ENCODE measurements at regions not wholly inside any gene's neighbourhood (a gene's known extent, or its start where the extent isn't known, plus 50 kb on each side); places are given as distances from the start of the nearest gene placed in this dataset.

GRCh38 chr20:55158446-55158845 is 683.1 kb downstream of the DOK5 start:
- no peak for TF ChIP-seq YY1 (IDR thresholded peaks at IDR 0.05; ENCODE audit: low read depth)
- no peak for TF ChIP-seq TEAD4 (IDR thresholded peaks at IDR 0.05)
- TF ChIP-seq, protein P1, sequence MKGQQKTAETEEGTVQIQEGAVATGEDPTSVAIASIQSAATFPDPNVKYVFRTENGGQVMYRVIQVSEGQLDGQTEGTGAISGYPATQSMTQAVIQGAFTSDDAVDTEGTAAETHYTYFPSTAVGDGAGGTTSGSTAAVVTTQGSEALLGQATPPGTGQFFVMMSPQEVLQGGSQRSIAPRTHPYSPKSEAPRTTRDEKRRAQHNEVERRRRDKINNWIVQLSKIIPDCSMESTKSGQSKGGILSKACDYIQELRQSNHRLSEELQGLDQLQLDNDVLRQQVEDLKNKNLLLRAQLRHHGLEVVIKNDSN (IDR thresholded peaks at IDR 0.05) = no peak
- no peak for TF ChIP-seq NFIC (IDR thresholded peaks at IDR 0.05)
- no peak for TF ChIP-seq MAX (IDR thresholded peaks at IDR 0.05)
